Mucosa of gallbladder (tissue), 1 donor: ENCODE measurements at regions not wholly inside any gene's neighbourhood (a gene's known extent, or its start where the extent isn't known, plus 50 kb on each side); places are given as distances from the start of the nearest gene placed in this dataset.

Experiments used
- DNase-seq: peaks from one replicate; pipeline ENCODE4 v3.0.0-alpha.2; 2020; ENCODE audit warnings: low spot score
- donor health status: DM: no; HTN: no; CAD: no.

GRCh38 chr3:182067423-182067822 lies 355.7 kb downstream of the SOX2 start:
- no peak for DNase-seq

- no peak for DNase-seq
Measured at GRCh38 chr3:182078316-182078715, 366.6 kb downstream of the SOX2 start.

GRCh38 chr3:182078929-182079328 lies 367.2 kb downstream of the SOX2 start:
- no peak for DNase-seq

- no peak for DNase-seq
Measured at GRCh38 chr3:182081096-182081495, 369.4 kb downstream of the SOX2 start.

GRCh38 chr3:182083112-182083511 lies 371.4 kb downstream of the SOX2 start:
- DNase-seq, result no peak

GRCh38 chr3:182092662-182093262 lies 381.0 kb downstream of the SOX2 start:
- no peak for DNase-seq

GRCh38 chr3:182094321-182094720 lies 382.6 kb downstream of the SOX2 start:
- DNase-seq, result no peak

- no peak for DNase-seq
Measured at GRCh38 chr3:182104881-182105280, 393.2 kb downstream of the SOX2 start.

GRCh38 chr3:182105875-182106274 lies 394.1 kb downstream of the SOX2 start:
- no peak for DNase-seq

GRCh38 chr3:182108371-182108770 lies 396.6 kb downstream of the SOX2 start:
- no peak for DNase-seq

- DNase-seq, result no peak
Measured at GRCh38 chr3:182111967-182112366, 400.2 kb downstream of the SOX2 start.

- DNase-seq, result no peak
Measured at GRCh38 chr3:182115328-182116015, 403.7 kb downstream of the SOX2 start.

GRCh38 chr3:182116386-182116785 lies 404.7 kb downstream of the SOX2 start:
- no peak for DNase-seq

GRCh38 chr3:182117131-182117530 lies 405.4 kb downstream of the SOX2 start:
- DNase-seq, result no peak

- no peak for DNase-seq
Measured at GRCh38 chr3:182117583-182117982, 405.9 kb downstream of the SOX2 start.

- no peak for DNase-seq
Measured at GRCh38 chr3:182118066-182118465, 406.3 kb downstream of the SOX2 start.

GRCh38 chr3:182121401-182121800 lies 409.7 kb downstream of the SOX2 start:
- DNase-seq, result no peak

- no peak for DNase-seq
Measured at GRCh38 chr3:182122779-182123178, 411.1 kb downstream of the SOX2 start.

GRCh38 chr3:182124187-182124586 lies 412.5 kb downstream of the SOX2 start:
- DNase-seq, result no peak

- DNase-seq, result no peak
Measured at GRCh38 chr3:182124716-182125115, 413.0 kb downstream of the SOX2 start.

GRCh38 chr3:182129740-182130139 lies 418.0 kb downstream of the SOX2 start:
- no peak for DNase-seq

GRCh38 chr3:182133752-182134151 lies 422.0 kb downstream of the SOX2 start:
- no peak for DNase-seq

GRCh38 chr3:182135056-182135455 lies 423.3 kb downstream of the SOX2 start:
- DNase-seq, result no peak
